ENCODE measurements at regions not wholly inside any gene's neighbourhood (a gene's known extent, or its start where the extent isn't known, plus 50 kb on each side); places are given as distances from the start of the nearest gene placed in this dataset.
"Not testable (repeated sequence)": the region's sequence is repeated elsewhere in the genome, so short reads cannot be mapped to it uniquely, and the experiment has no call there.

GRCh38 chr10:117619707-117620405 lies 77.3 kb downstream of the EMX2 start:
- TF ChIP-seq CTCF (IDR thresholded peaks at IDR 0.05; ENCODE audit: extremely low read depth, insufficient read depth, missing control alignments): no peak
- in situ Hi-C loops (cut with MboI; ENCODE audit: low pct_unique_long_range_greater_than_20kb, low sequenced_read_pairs, unreplicated experiment): no loop called here
- no peak for DNase-seq (ENCODE audit: low spot score)

- in situ Hi-C loops (cut with MboI; ENCODE audit: low pct_unique_long_range_greater_than_20kb, low sequenced_read_pairs, unreplicated experiment): no loop called here
- TF ChIP-seq CTCF (IDR thresholded peaks at IDR 0.05; ENCODE audit: extremely low read depth, insufficient read depth, missing control alignments): no peak
- DNase-seq (ENCODE audit: low spot score): no peak
Measured at GRCh38 chr10:117621196-117621595, 78.7 kb downstream of the EMX2 start.

GRCh38 chr10:117621795-117622420 lies 79.4 kb downstream of the EMX2 start:
- DNase-seq (ENCODE audit: low spot score): no peak
- in situ Hi-C loops (cut with MboI; ENCODE audit: low pct_unique_long_range_greater_than_20kb, low sequenced_read_pairs, unreplicated experiment): no loop called here
- no peak for TF ChIP-seq CTCF (IDR thresholded peaks at IDR 0.05; ENCODE audit: extremely low read depth, insufficient read depth, missing control alignments)

- TF ChIP-seq CTCF (IDR thresholded peaks at IDR 0.05; ENCODE audit: extremely low read depth, insufficient read depth, missing control alignments): no peak
- in situ Hi-C loops (cut with MboI; ENCODE audit: low pct_unique_long_range_greater_than_20kb, low sequenced_read_pairs, unreplicated experiment): no loop called here
- DNase-seq (ENCODE audit: low spot score): no peak
Measured at GRCh38 chr10:117622471-117623184, 80.1 kb downstream of the EMX2 start.

- TF ChIP-seq CTCF (IDR thresholded peaks at IDR 0.05; ENCODE audit: extremely low read depth, insufficient read depth, missing control alignments): no peak
Measured at GRCh38 chr10:117626228-117626627, 83.7 kb downstream of the EMX2 start.

GRCh38 chr10:117627561-117627960 lies 85.0 kb downstream of the EMX2 start:
- no peak for TF ChIP-seq CTCF (IDR thresholded peaks at IDR 0.05; ENCODE audit: extremely low read depth, insufficient read depth, missing control alignments)
- DNase-seq (ENCODE audit: low spot score): no peak
- in situ Hi-C loops (cut with MboI; ENCODE audit: low pct_unique_long_range_greater_than_20kb, low sequenced_read_pairs, unreplicated experiment): no loop called here

More at GRCh38 chr10:117626228-117626627, 83.7 kb downstream of the EMX2 start:
- in situ Hi-C loops (cut with MboI; ENCODE audit: low pct_unique_long_range_greater_than_20kb, low sequenced_read_pairs, unreplicated experiment): no loop called here
- DNase-seq (ENCODE audit: low spot score): no peak

GRCh38 chr10:117629717-117630116 lies 87.2 kb downstream of the EMX2 start:
- in situ Hi-C loops (cut with MboI; ENCODE audit: low pct_unique_long_range_greater_than_20kb, low sequenced_read_pairs, unreplicated experiment); DNase-seq (ENCODE audit: low spot score): not testable (repeated sequence)

All from GM13977 (cell line).